ENCODE measurements at regions not wholly inside any gene's neighbourhood (a gene's known extent, or its start where the extent isn't known, plus 50 kb on each side); places are given as distances from the start of the nearest gene placed in this dataset.

DNA sequence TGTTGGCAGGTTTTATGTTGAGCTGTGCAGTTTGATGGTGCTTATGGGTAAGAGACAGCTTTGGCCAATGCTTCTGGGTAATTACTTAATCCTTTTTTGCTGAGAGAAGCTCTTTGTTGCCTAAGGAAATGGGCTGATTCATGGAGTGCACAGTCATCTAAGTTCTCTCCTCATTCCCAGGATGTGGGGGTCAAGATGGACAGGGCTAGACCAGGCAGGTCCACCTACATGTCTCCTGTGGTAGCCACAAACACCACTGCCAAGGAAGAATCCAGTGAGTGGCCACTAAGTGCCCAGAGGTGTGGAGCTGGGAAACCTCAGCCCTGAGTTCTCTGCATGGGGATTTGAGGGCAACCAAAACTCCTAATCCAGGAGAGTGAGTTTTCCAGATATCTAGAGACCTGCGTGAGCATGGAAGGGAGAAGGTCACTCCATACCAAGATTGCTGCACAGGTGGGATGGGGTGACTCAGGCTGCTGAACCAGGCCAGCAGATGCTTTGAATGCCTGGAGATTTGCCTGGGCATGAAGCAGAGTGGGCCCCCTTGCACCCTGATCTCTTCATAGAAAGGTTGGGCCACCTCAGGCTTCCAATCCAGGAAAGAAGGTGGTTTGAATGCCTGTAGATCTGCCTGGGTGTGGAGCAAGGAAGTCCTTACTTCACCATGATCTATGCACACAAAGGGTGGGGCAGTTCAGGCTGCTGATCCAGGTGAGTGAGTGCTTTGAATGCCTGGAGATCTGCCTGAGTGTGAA, 234.8 kb upstream of the GNPDA2 start:
- Histone ChIP-seq H3K9me3 (ENCODE audit: insufficient read depth, low read depth, low read length) (peaks cover 5% of the 10 kb centered on the region), H4K20me1 (ENCODE audit: insufficient read depth, low read length) (no peaks in the 10 kb centered on the region), H3K4me1 (ENCODE audit: insufficient read depth, low read length) (no peaks in the 10 kb centered on the region), H3K9ac (ENCODE audit: low read length) (no peak overlapping the region), H3K79me2 (ENCODE audit: insufficient read depth, low read length) (no peaks in the 10 kb centered on the region), H3K36me3 (ENCODE audit: insufficient read depth, low read length) (no peaks in the 10 kb centered on the region), H3K4me3 (ENCODE audit: insufficient read depth, low read depth, low read length) (no peak overlapping the region), H3K27me3 (ENCODE audit: insufficient read depth, low read length) (no peaks in the 10 kb centered on the region), H2AFZ (ENCODE audit: low read depth, low read length) (no peak overlapping the region), H3K4me2 (ENCODE audit: low read length) (no peak overlapping the region), H3K27ac (ENCODE audit: low read depth, low read length) (no peak overlapping the region)
- H3K27me3 Mint-ChIP-seq (ENCODE audit: low read depth, unreplicated experiment), result no peaks in the 10 kb centered on the region
- H3K36me3 Mint-ChIP-seq (ENCODE audit: low read depth, unreplicated experiment), result no peaks in the 10 kb centered on the region
- TF ChIP-seq, protein P1, sequence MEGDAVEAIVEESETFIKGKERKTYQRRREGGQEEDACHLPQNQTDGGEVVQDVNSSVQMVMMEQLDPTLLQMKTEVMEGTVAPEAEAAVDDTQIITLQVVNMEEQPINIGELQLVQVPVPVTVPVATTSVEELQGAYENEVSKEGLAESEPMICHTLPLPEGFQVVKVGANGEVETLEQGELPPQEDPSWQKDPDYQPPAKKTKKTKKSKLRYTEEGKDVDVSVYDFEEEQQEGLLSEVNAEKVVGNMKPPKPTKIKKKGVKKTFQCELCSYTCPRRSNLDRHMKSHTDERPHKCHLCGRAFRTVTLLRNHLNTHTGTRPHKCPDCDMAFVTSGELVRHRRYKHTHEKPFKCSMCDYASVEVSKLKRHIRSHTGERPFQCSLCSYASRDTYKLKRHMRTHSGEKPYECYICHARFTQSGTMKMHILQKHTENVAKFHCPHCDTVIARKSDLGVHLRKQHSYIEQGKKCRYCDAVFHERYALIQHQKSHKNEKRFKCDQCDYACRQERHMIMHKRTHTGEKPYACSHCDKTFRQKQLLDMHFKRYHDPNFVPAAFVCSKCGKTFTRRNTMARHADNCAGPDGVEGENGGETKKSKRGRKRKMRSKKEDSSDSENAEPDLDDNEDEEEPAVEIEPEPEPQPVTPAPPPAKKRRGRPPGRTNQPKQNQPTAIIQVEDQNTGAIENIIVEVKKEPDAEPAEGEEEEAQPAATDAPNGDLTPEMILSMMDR (IDR thresholded peaks at IDR 0.05; ENCODE audit: insufficient read depth, low read depth, low read length), result no peak
- no peak for TF ChIP-seq EZH2 (IDR thresholded peaks at IDR 0.05; ENCODE audit: insufficient read depth, low read length)
- peaks cover 4% of the 10 kb centered on the region for H3K9me3 Mint-ChIP-seq (ENCODE audit: unreplicated experiment)
- DNase-seq (ENCODE audit: low read depth) (no peak), FAIRE-seq (no peak)
- no peaks in the 10 kb centered on the region for H3K4me1 Mint-ChIP-seq (ENCODE audit: low read depth, unreplicated experiment)
- H3K4me3 Mint-ChIP-seq (ENCODE audit: unreplicated experiment), result no peak overlapping the region
- H3K27ac Mint-ChIP-seq (ENCODE audit: unreplicated experiment), result no peak overlapping the region

DNA sequence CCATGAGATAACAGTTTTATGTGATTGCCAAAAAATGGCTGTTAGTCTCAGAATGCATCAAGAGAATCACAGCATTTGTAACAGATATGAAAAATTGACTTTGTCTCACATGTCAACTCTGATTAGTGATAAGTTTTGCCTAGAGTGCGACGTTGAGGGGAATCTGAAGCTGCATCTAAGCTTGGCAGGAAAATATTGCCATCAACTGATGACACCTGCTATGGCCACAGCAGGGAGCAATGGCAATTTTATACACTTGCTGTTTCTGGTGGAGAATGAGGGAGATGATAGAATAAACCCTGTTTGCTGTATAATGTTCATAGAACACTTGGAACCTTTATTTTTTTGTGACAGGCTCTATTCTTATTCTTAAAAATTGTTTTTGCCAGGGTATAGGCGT, 205.4 kb upstream of the GNPDA2 start:
- H3K4me1 Mint-ChIP-seq (ENCODE audit: low read depth, unreplicated experiment), result no peaks in the 10 kb centered on the region
- H4K20me1 ChIP-seq (ENCODE audit: insufficient read depth, low read length), result no peaks in the 10 kb centered on the region

More for the DNA sequence above, 205.4 kb upstream of the GNPDA2 start:
- no peaks in the 10 kb centered on the region for H3K27me3 Mint-ChIP-seq (ENCODE audit: low read depth, unreplicated experiment)
- H3K27ac Mint-ChIP-seq (ENCODE audit: unreplicated experiment), result no peak overlapping the region
- H3K36me3 Mint-ChIP-seq (ENCODE audit: low read depth, unreplicated experiment), result no peaks in the 10 kb centered on the region
- no peak overlapping the region for H3K4me3 Mint-ChIP-seq (ENCODE audit: unreplicated experiment)
- H3K27me3 ChIP-seq (ENCODE audit: insufficient read depth, low read length), result no peaks in the 10 kb centered on the region
- H2AFZ ChIP-seq (ENCODE audit: low read depth, low read length), result no peak overlapping the region
- TF ChIP-seq, protein P1 (IDR thresholded peaks at IDR 0.05; ENCODE audit: insufficient read depth, low read depth, low read length), result no peak
- no peak for TF ChIP-seq EZH2 (IDR thresholded peaks at IDR 0.05; ENCODE audit: insufficient read depth, low read length)
- no peaks in the 10 kb centered on the region for H3K9me3 Mint-ChIP-seq (ENCODE audit: unreplicated experiment)
- H3K36me3 ChIP-seq (ENCODE audit: insufficient read depth, low read length), result no peaks in the 10 kb centered on the region
- no peak overlapping the region for H3K9ac ChIP-seq (ENCODE audit: low read length)
- H3K4me2 ChIP-seq (ENCODE audit: low read length), result no peak overlapping the region
- DNase-seq (ENCODE audit: low read depth) (no peak), FAIRE-seq (no peak)
- H3K9me3 ChIP-seq (ENCODE audit: insufficient read depth, low read depth, low read length), result no peaks in the 10 kb centered on the region
- H3K4me3 ChIP-seq (ENCODE audit: insufficient read depth, low read depth, low read length), result no peak overlapping the region
- H3K27ac ChIP-seq (ENCODE audit: low read depth, low read length), result no peak overlapping the region
- H3K4me1 ChIP-seq (ENCODE audit: insufficient read depth, low read length), result no peaks in the 10 kb centered on the region
- H3K79me2 ChIP-seq (ENCODE audit: insufficient read depth, low read length), result no peaks in the 10 kb centered on the region

All from astrocyte (in vitro differentiated cells and primary cell).